ENCODE measurements at regions not wholly inside any gene's neighbourhood (a gene's known extent, or its start where the extent isn't known, plus 50 kb on each side); places are given as distances from the start of the nearest gene placed in this dataset.

- no peak for TF ChIP-seq CTCF (IDR thresholded peaks at IDR 0.05)
- no peak for TF ChIP-seq POLR2A (IDR thresholded peaks at IDR 0.05)
These were observed 90.1 kb downstream of the HIF1AN start for GRCh38 chr10:100625816-100626215.
